Parathyroid adenoma (tissue), 2 donors: ENCODE measurements at regions not wholly inside any gene's neighbourhood (a gene's known extent, or its start where the extent isn't known, plus 50 kb on each side); places are given as distances from the start of the nearest gene placed in this dataset.

Experiments used
- H2AFZ ChIP-seq: fragments of 300-600 bp; sonication (generic); one replicate; pipeline ENCODE4 v1.7.0; 2017; ENCODE audit warnings: antibody characterized with exemption, mild to moderate bottlenecking
- H3K27ac ChIP-seq: fragments of 300-600 bp; sonication (generic); one replicate; pipeline ENCODE4 v1.7.0; 2017
- H3K27me3 ChIP-seq: fragments of 300-600 bp; sonication (generic); one replicate; pipeline ENCODE4 v1.7.0; 2017; ENCODE audit warnings: low read length; ENCODE audit not compliant: control insufficient read depth, insufficient read depth
- H3K36me3 ChIP-seq: fragments of 300-600 bp; sonication (generic); one replicate; pipeline ENCODE4 v1.7.0; 2017; ENCODE audit warnings: low read length; ENCODE audit not compliant: control insufficient read depth, insufficient read depth
- H3K4me1 ChIP-seq: fragments of 300-600 bp; sonication (generic); one replicate; pipeline ENCODE4 v1.7.0; 2017; ENCODE audit warnings: control low read depth
- H3K4me2 ChIP-seq: fragments of 300-600 bp; sonication (generic); one replicate; pipeline ENCODE4 v1.7.0; 2017; ENCODE audit warnings: low read length
- H3K4me3 ChIP-seq: fragments of 300-600 bp; sonication (generic); one replicate; pipeline ENCODE4 v1.7.0; 2017; ENCODE audit warnings: low read depth, low read length
- H3K79me2 ChIP-seq: fragments of 300-600 bp; sonication (generic); one replicate; pipeline ENCODE4 v1.7.0; 2017; ENCODE audit warnings: control low read depth
- H3K9ac ChIP-seq: fragments of 300-600 bp; sonication (generic); one replicate; pipeline ENCODE4 v1.7.0; 2017; ENCODE audit warnings: mild to moderate bottlenecking
- H3K9me3 ChIP-seq: fragments of 300-600 bp; sonication (generic); one replicate; pipeline ENCODE4 v1.7.0; 2017; ENCODE audit warnings: low read length; ENCODE audit not compliant: control insufficient read depth
- TF ChIP-seq, protein P1 (sequence below): fragments of 300-600 bp; sonication (generic); IDR thresholded peaks from one replicate; pipeline ENCODE4 v1.7.0; 2017; ENCODE audit warnings: antibody characterized with exemption, mild to moderate bottlenecking
- donor health status: primary hyperparathyroidism.

DNA sequence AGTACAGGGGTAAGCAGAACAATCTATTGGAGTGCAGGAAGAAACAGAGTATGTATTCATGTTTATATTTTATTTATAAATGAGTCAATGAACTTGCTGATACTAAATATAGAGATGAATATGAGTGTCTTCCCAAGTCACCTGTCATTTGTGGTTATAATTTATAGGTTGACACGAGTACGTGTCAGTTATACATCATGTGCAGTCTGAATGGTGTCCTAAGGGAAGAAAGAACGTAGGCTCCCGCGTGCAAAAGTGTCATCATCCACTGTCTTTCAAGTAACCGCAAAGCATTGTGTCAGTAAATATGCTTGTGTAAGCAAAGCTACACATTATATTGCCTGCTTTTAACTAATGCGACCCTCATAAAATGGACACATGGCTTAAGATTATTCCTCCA lies 786.1 kb downstream of the KCNJ2 start:
- Histone ChIP-seq H3K4me1 (no peaks in the 10 kb centered on the region), H3K9ac (no peak overlapping the region), H3K27ac (no peak overlapping the region), H3K9me3 (no peaks in the 10 kb centered on the region), H3K79me2 (no peaks in the 10 kb centered on the region), H3K36me3 (no peaks in the 10 kb centered on the region), H3K27me3 (no peaks in the 10 kb centered on the region), H3K4me2 (no peak overlapping the region), H3K4me3 (no peak overlapping the region), H2AFZ (no peak overlapping the region)
- TF ChIP-seq, protein P1, sequence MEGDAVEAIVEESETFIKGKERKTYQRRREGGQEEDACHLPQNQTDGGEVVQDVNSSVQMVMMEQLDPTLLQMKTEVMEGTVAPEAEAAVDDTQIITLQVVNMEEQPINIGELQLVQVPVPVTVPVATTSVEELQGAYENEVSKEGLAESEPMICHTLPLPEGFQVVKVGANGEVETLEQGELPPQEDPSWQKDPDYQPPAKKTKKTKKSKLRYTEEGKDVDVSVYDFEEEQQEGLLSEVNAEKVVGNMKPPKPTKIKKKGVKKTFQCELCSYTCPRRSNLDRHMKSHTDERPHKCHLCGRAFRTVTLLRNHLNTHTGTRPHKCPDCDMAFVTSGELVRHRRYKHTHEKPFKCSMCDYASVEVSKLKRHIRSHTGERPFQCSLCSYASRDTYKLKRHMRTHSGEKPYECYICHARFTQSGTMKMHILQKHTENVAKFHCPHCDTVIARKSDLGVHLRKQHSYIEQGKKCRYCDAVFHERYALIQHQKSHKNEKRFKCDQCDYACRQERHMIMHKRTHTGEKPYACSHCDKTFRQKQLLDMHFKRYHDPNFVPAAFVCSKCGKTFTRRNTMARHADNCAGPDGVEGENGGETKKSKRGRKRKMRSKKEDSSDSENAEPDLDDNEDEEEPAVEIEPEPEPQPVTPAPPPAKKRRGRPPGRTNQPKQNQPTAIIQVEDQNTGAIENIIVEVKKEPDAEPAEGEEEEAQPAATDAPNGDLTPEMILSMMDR: no peak

DNA sequence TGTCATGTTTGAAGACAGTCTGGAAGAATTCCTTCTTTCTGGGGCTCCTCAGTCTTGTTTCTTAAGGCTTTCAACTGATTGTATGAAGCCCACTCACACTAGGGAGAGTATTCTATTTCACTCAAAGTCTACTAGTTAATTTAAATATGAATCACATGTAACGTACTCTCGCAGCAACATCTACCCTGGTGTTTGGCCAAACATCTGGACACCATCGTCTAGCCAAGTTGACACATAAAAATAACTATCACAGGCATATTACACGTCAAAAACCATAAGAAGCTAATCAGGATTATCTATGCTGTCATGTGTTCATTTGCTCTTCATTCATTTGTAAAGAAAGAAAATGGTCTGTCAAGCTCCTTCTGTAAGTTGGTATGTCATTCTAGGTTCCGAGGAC lies 787.4 kb downstream of the KCNJ2 start:
- Histone ChIP-seq H3K9me3 (no peaks in the 10 kb centered on the region), H3K36me3 (no peaks in the 10 kb centered on the region)
- TF ChIP-seq, protein P1: no peak

DNA sequence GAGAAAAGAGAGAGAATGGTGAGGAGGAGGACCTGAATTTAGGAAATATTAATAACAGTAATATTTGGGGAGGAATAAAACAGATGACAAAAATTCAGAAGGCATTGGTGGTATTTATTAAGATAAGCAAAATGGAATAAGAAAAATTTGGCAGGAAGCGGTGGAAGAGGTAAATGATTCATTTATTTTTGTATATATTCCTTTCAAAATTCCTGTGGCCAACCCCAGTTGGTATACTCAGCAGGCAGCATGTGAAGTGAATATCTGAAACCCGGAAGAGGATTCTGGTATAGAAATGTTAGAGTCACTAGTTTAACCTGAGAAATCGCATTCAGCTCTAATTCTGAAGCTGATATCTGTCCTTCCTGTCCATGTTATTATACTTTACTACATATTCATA lies 792.0 kb downstream of the KCNJ2 start:
- no peaks in the 10 kb centered on the region for H3K79me2 ChIP-seq
- no peak overlapping the region for H3K4me3 ChIP-seq
- no peak overlapping the region for H2AFZ ChIP-seq
- H3K27me3 ChIP-seq: no peaks in the 10 kb centered on the region
- no peaks in the 10 kb centered on the region for H3K4me1 ChIP-seq
- no peak overlapping the region for H3K27ac ChIP-seq
- TF ChIP-seq, protein P1: no peak
- H3K9me3 ChIP-seq: no peaks in the 10 kb centered on the region
- no peak overlapping the region for H3K4me2 ChIP-seq
- H3K9ac ChIP-seq: no peak overlapping the region
- no peaks in the 10 kb centered on the region for H3K36me3 ChIP-seq

More for the DNA sequence above, 787.4 kb downstream of the KCNJ2 start:
- Histone ChIP-seq H3K79me2 (no peaks in the 10 kb centered on the region), H3K4me3 (no peak overlapping the region), H3K27ac (no peak overlapping the region), H3K27me3 (no peaks in the 10 kb centered on the region), H2AFZ (no peak overlapping the region), H3K9ac (no peak overlapping the region), H3K4me1 (no peaks in the 10 kb centered on the region), H3K4me2 (no peak overlapping the region)

DNA sequence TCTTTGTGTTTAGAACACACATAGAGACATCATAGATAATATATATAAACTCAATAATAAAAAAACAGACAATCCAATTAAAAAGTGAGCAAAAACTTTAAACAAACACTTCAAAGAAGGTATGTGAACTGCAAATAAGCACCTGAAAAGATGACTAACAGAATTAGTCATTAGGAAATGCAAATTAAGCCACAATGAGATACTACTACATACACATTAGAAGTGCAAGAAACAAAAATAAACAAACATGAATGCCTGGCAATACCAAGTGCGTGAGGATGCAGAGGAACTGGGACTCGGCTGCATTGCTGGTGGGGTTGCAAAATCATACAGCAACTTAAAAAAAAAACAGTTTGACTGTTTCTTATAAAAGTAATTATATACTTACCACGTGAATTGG lies 799.0 kb downstream of the KCNJ2 start:
- H3K27me3 ChIP-seq: no peaks in the 10 kb centered on the region
- H3K4me1 ChIP-seq: no peaks in the 10 kb centered on the region
- no peak overlapping the region for H3K27ac ChIP-seq
- no peak overlapping the region for H3K4me2 ChIP-seq
- no peaks in the 10 kb centered on the region for H3K9me3 ChIP-seq
- no peaks in the 10 kb centered on the region for H3K36me3 ChIP-seq
- no peak overlapping the region for H3K4me3 ChIP-seq
- no peak overlapping the region for H2AFZ ChIP-seq
- no peaks in the 10 kb centered on the region for H3K79me2 ChIP-seq
- H3K9ac ChIP-seq: no peak overlapping the region
- TF ChIP-seq, protein P1: no peak

DNA sequence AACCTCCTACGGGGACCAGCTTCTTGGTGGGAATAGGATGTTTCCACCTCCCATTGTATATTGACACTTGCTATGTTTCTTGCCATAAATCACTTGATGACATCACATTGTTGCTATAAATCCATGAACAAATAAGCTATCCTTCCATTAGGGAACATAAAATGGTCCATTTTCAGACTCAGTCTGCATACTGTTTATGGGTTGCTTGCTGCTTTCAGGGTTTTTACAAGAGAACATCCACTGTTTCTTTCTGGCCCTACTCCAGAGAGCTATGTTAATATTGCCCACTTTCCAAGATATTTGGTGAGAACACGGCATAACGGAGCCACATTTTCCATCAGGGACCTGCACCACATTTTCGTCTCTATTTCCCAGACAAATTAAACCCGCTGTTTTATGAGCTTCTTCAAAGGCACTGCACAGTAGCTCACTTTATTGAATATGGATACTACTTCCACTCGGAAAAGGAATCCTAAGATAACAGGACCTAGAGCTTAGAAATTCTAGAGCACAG lies 800.2 kb downstream of the KCNJ2 start:
- Histone ChIP-seq H3K36me3 (no peaks in the 10 kb centered on the region), H3K79me2 (no peaks in the 10 kb centered on the region), H3K4me1 (no peaks in the 10 kb centered on the region), H3K4me3 (no peak overlapping the region), H3K4me2 (no peak overlapping the region), H3K27me3 (no peaks in the 10 kb centered on the region), H3K27ac (no peak overlapping the region), H2AFZ (no peak overlapping the region), H3K9ac (no peak overlapping the region), H3K9me3 (no peaks in the 10 kb centered on the region)
- TF ChIP-seq, protein P1: no peak
